ENCODE measurements at regions not wholly inside any gene's neighbourhood (a gene's known extent, or its start where the extent isn't known, plus 50 kb on each side); places are given as distances from the start of the nearest gene placed in this dataset.

GRCh38 chr4:52235552-52236201 lies 184.6 kb downstream of the SPATA18 start:
- Histone ChIP-seq H3K36me3 (no peaks in the 10 kb centered on the region), H3K4me1 (no peaks in the 10 kb centered on the region), H3K4me3 (ENCODE audit: low read depth, low read length) (no peak overlapping the region), H3K9me3 (no peaks in the 10 kb centered on the region), H3K27me3 (peaks cover 4% of the 10 kb centered on the region; the same call in 1 of the 2 replicates)
- DNase-seq = no peak
- no peak for TF ChIP-seq CTCF (IDR thresholded peaks at IDR 0.05; ENCODE audit: low read depth, low read length)

GRCh38 chr4:52241916-52242315 lies 190.8 kb downstream of the SPATA18 start:
- no peak overlapping the region for H3K4me3 ChIP-seq (ENCODE audit: low read depth, low read length)
- H3K36me3 ChIP-seq = no peaks in the 10 kb centered on the region
- no peaks in the 10 kb centered on the region for H3K9me3 ChIP-seq
- H3K4me1 ChIP-seq = peaks cover 25% of the 10 kb centered on the region
- TF ChIP-seq CTCF (IDR thresholded peaks at IDR 0.05; ENCODE audit: low read depth, low read length) = no peak
- no peak for DNase-seq
- no peaks in the 10 kb centered on the region for H3K27me3 ChIP-seq

- DNase-seq = no peak
- TF ChIP-seq CTCF (IDR thresholded peaks at IDR 0.05; ENCODE audit: low read depth, low read length) = no peak
- Histone ChIP-seq H3K36me3 (no peaks in the 10 kb centered on the region), H3K4me1 (peaks cover 27% of the 10 kb centered on the region), H3K4me3 (ENCODE audit: low read depth, low read length) (no peak overlapping the region), H3K9me3 (no peaks in the 10 kb centered on the region), H3K27me3 (no peaks in the 10 kb centered on the region)
These were observed 192.3 kb downstream of the SPATA18 start for GRCh38 chr4:52243367-52243766.

- DNase-seq = no peak
- H3K9me3 ChIP-seq = no peaks in the 10 kb centered on the region
- no peaks in the 10 kb centered on the region for H3K27me3 ChIP-seq
- H3K4me3 ChIP-seq (ENCODE audit: low read depth, low read length) = peak overlapping the region; percentile 23
- H3K4me1 ChIP-seq = peaks cover 29% of the 10 kb centered on the region
- H3K36me3 ChIP-seq = no peaks in the 10 kb centered on the region
- TF ChIP-seq CTCF (IDR thresholded peaks at IDR 0.05; ENCODE audit: low read depth, low read length) = no peak
These were observed 193.1 kb downstream of the SPATA18 start for GRCh38 chr4:52244103-52244775.

- H3K36me3 ChIP-seq = no peaks in the 10 kb centered on the region
- TF ChIP-seq CTCF (IDR thresholded peaks at IDR 0.05; ENCODE audit: low read depth, low read length) = no peak
- H3K4me1 ChIP-seq = peaks cover 32% of the 10 kb centered on the region
These were observed 193.7 kb downstream of the SPATA18 start for GRCh38 chr4:52244848-52245247.

GRCh38 chr4:52246827-52247226 lies 195.7 kb downstream of the SPATA18 start:
- no peaks in the 10 kb centered on the region for H3K9me3 ChIP-seq
- no peak overlapping the region for H3K4me3 ChIP-seq (ENCODE audit: low read depth, low read length)
- no peaks in the 10 kb centered on the region for H3K36me3 ChIP-seq
- DNase-seq = no peak
- no peaks in the 10 kb centered on the region for H3K27me3 ChIP-seq
- TF ChIP-seq CTCF (IDR thresholded peaks at IDR 0.05; ENCODE audit: low read depth, low read length) = no peak
- peaks cover 39% of the 10 kb centered on the region for H3K4me1 ChIP-seq

More at GRCh38 chr4:52244848-52245247, 193.7 kb downstream of the SPATA18 start:
- H3K4me3 ChIP-seq (ENCODE audit: low read depth, low read length) = peak overlapping the region; percentile 23
- no peaks in the 10 kb centered on the region for H3K27me3 ChIP-seq
- H3K9me3 ChIP-seq = no peaks in the 10 kb centered on the region
- DNase-seq = peak; percentile 27
